ENCODE measurements at regions not wholly inside any gene's neighbourhood (a gene's known extent, or its start where the extent isn't known, plus 50 kb on each side); places are given as distances from the start of the nearest gene placed in this dataset.

DNA sequence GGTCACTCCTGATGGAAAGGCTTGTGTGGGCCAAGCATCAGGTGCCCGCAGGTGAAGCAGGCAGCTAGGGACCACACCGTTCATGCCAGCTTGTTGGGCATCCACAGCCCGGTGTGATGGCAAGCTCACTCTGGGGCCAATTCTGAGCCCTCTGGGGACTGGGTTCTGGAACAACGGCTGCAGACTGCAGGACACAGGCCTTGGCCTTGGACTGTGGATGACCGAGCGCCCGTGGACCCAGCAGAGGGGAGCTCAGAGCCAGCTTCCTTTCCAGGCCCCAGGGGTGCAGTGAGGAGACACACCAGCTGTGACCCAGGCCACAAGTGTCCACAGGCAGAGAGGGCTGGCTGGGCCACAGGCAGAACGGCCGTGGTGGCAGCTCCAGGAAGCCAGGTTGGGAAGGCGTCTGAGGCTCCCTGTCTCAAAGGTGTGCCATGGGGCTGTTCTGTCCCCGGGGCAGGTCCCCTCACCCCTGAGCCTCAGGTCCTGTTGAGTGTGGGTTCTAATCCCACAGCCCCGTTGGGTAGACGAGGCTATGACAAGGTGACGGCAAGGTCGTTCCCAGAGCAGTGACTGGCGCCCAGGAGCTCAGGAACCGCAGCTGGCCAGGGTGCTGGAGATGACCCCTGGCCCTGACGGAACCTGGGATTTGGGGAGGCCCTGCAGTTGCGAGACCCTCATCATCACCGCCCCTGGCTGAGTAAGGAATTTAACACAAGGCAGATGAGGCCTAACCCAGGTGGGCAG is 1079.4 kb downstream of the BRD1 start:
- no peak for ATAC-seq

DNA sequence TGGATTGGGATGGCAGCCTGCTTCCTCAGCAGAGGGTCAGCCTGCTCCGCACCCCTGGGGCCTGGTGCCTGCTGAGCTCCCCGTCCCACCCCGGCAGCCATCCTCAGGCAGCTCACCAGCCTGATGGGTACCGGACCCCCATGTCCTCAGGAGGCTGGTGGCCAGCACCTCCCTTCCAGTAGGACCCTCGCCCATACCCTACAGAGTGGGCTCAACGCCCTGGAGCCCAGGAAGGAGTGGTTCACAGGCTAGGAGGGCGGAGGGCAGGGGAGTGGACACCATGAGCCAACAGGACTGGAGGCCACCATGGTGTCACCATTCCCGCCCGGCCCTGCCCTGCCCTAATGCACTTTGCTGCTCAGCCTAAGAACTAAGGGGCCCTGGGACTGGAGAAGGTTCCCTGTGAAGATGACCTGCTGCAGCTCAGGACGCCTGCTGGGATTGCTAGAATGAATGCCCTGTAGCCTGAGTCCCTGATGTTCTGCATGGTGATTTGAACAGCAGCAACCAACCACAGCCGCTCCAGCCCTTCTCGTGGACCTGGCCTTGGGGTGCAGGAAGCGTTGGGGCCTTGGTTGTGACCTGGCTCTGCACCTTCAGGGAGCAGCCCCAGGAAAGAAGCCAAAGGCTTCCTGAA is 1080.8 kb downstream of the BRD1 start:
- ATAC-seq: no peak

DNA sequence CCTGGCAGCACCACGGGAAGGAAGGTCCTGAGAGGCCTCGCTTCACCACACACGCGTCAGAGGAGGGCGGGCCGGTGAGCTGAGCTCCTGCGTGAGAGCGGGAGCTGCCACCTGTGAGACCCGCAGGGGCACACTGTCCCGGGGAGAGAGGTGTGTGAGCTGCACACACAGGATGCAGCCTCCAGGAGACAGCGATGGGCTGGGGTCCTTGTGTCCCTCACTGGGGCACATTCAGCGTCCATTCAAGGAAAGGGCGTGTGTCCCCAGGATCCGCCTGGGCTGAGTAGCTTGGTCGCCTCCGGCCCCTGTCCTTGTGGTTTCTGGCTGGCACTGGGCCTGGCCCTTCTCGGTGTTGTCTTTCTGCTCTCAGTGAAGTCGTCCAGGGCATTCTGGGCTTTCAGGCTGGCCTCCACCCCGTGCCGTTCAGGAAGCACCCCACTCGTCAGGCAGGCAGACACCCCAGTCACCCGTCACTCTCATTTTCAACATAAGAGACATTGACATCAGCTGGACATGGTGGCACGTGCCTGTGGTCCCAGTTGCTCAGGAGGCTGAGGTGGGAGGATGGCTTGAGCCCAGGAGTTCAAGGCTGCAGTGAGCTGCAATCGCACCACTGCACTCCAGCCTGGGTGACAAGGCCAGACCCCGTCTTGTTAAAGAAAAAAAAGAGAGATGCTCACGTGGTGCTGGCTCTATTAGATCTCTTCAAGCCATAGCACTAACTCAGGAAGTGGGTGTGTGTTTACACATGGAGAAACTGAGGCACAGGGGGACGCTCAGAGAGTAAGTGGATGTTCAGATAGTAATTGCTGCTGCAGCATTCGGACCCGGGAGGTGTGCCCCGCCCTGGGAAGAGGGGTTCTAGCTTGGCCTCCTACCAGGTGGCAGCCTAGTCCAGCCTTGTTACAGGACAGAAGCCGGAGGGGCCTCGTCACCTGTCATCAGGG is 1081.6 kb downstream of the BRD1 start:
- no peak for ATAC-seq

DNA sequence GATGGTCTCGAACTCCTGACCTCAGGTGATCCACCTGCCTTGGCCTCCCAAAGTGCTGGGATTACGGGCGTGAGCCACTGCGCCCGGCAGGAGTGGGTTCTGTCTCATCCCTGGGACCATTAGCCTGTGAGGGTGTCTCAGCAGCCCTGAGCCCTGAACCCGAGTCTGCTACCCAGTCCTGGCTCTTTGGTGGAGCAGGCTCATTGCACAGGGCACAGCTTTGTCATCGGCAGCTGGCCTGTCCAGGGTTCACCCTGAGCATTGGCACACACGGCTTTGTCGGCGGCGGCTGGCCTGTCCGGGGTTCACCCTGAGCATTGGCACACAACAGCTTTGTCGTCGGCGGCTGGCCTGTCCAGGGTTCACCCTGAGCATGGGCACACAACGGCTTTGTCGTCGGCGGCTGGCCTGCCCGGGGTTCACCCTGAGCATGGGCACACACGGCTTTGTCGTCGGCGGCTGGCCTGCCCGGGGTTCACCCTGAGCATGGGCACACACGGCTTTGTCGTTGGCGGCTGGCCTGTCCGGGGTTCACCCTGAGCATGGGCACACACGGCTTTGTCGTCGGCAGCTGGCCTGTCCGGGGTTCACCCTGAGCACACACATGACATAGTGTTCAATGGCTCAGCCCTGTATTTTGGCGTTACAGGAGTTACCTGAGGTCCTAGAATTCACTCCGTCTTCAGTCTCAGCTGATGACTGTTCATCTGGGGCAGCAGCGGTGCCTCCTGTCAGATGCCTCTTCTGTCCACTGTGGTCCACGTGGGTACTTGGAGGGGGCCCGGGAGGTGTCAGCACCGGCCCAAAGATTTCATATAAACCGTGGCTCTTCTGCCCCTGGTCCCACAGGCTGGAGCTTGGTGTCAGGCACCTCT is 1082.5 kb downstream of the BRD1 start:
- no peak for ATAC-seq

DNA sequence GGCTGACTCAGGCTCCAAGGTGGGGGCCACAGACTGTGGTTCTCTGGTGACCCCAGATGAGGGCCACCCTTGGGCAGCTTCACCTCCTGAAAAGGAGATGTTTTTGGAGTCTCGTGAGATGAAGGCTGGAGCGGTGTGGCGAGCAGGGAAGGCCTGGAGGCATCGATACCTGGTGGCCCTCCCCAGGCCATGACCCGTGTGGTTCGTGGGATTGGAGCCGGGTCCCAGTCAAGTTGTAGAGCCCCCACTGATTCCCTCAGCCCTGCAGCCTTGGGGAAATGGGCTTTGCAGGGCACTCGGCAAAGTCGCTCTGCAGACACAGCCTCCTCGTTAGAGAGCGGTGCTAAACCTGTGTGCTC is 1083.4 kb downstream of the BRD1 start:
- ATAC-seq: no peak

DNA sequence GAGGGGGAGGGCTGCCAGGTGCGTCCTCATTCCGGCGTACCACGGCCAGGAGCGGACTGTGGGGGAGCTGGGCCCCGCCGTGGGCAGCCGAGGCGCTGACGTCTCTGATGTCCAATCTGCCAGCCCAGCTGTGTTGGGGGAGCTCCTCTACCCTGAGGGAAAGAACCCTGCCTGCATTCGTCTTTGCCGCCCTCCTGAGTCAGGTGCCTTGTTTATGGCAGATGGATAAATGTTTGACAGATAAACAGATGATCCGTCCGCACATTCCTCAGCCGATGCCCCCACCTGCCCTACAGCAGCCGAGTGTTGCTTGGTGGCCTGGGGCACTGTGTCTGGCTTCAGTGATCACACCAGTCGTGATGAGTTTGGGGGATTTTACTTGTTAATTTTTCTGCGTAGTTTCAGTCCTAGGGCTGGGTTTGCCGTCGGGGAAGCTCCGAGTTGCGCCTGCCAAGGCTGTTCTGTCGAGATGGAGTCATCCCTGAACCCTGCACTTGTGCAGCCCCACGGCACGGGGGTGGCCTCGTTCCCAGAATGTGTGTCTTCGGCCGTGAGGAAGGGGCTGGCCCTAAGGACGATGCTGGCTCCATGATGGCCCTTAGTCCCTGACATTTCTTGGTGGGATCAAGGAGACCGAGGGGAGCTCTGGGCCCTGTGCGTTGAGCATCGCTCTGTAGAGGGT is 1083.9 kb downstream of the BRD1 start:
- no peak for ATAC-seq

DNA sequence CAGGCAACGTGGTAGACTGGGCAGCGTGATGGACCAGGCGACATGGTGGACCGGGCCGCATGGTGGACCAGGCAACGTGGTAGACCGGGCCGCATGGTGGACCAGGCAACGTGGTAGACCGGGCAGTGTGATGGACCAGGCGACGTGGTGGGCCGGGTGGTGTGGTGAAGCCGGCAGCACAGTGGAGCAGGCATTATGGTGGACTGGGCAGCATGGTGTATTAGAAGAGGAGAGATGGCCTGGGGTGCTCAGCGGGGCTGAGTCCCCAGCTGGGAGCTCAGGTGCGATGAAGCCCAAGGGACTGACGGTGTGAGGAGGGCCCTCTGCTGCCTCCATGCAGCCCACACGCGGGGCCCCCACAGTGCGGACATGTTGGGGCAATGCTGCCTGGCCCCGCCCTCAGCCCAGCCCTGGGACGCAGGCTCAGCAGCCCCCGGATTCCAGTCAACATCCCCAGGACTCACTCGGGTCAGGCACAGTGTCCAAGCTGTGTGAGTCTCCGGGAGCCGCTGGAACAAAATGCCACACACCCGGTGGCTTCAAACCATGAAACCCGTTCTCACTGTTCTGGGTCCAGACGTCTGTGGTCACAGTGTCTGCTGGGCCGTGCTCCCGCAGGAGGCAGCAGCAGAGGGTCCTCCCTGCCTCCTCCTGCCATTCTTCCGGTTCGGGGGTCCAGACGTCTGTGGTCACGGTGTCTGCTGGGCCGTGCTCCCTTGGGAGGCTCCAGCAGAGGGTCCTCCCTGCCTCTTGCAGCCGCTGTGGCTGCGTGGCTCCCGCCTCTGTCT is 1084.9 kb downstream of the BRD1 start:
- no peak for ATAC-seq

DNA sequence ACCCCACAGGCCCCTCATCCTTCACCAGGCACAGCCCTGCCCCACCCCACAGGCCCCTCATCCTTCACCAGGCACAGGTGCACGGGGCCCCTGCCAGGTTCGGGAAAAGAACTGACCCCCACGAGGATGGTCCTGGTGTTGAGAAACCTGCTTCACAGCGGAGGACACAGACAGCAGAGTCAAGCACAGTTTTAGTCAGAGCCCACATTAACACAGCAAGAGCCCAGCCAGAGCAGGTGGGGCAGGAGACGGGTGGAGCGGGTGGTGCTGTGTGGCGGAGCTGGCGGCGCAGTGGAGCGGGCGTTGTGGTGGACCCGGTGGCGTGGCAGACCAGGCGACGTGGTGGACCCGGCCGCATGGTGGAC is 1085.5 kb downstream of the BRD1 start:
- ATAC-seq: no peak

DNA sequence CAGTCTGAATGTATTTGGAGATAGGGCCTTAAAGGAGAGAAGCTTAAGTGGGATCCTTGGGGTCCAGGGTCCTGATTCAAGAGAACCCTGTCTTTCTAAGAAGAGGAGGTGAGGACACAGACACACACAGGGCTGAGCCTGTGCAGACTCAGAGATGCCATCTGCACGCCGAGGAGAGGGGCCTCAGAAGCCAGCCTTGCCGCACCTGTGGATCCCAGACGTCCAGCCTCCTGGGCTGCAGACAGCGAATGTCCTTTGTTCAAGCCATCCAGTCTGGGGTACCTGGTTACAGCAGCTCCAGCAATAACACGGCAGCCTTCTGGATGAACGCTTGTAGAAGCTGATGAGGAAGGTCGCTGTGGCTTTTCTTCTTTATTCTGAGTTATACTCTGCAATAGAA is 1086.1 kb downstream of the BRD1 start:
- no peak for ATAC-seq

DNA sequence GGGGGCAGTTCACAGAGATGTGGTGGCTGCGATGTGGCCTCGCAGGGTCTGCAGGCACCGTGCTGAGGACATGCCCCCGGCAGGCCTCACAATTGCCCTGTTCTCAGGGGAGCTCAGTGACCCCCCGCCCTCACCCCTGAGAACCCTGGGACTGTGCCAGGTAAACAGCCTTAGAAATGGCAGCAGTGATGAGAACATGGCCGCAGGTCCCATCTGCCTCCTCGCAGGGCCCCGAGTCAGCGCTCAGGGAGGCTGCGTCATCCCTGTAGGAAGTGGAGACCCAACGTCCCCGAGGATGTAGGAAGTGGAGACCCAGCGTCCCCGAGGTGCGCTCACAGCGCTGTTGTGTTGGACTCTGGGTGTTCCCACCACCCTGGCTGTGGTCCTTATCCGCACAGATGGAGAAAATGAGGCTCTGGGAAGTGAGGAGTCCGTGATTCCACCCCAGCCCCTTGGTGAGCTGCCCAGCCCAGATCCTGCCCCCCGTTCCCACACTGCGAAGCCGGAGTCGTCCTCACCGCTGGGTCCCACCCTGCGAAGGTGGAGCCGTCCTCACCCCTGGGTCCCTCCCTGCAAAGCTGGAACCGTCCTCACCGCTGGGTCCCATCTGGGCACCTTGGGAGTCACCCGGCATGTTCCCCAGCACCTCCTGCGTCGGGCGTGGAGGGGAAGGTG is 1086.8 kb downstream of the BRD1 start:
- no peak for ATAC-seq

DNA sequence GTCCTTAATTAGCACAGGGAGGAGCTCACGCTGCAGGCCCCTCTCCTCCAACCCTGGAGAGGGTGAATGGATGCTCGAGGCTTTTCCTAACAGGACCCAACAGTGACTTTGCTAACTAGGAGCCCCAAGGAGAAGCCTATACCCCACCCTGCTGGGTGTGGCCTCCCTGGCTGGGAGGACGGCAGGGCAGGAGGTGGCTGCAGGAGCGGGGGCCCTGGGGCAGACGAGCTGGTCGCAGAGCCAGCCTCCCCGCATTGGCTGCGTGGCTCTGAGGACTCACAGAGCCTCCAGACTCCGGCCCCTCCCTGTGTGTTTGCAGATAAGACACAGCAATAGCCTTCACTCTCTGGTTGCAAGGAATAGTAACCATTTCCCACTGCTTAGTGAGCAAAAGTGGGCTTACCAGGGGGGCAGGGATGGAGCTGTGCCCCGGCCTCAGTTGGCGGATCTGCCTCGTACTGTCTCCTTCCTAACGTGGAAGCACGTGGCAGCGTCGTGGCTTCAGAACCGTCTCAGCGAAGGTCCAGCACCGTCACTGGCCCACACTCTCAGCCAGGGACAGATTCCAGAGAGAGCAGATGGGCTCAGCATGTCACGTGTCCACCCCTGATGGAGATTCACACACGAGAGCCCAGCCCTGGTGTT is 1087.5 kb downstream of the BRD1 start:
- no peak for ATAC-seq

DNA sequence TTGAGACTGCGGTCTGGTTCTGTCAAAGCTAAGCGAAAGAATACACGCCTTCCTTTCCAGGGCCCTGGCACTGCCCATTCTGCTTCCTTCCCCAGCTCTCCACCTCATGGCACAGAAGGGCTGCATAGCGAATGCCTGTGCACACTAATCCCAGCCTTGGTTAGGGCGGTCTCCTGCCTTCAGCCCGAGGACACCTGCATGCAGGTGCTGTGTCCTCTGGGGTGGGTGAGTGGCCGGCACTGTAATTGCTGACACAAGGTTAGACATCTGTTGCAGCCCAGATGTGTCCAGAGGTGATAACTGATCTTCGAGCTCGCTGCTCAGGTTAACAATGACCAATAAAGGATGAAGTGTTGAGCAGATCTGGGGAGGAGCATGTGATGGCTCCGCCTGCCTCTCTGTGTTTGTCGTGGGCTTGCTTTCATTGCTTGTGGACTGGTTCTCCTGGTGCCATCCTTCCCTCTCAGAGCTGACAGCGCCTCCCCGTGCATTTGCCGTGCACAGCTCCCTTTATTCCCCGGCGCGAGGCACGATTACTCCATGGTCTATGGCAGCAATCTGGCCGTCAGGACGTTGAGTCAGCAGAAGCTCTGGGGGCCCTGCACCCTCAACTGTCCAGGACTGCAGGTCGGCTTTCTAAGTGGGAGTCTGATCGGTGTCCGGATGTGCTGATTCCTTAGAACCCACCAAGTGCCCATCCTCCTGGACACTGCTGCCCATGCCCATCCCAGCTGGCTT is 1088.2 kb downstream of the BRD1 start:
- no peak for ATAC-seq

DNA sequence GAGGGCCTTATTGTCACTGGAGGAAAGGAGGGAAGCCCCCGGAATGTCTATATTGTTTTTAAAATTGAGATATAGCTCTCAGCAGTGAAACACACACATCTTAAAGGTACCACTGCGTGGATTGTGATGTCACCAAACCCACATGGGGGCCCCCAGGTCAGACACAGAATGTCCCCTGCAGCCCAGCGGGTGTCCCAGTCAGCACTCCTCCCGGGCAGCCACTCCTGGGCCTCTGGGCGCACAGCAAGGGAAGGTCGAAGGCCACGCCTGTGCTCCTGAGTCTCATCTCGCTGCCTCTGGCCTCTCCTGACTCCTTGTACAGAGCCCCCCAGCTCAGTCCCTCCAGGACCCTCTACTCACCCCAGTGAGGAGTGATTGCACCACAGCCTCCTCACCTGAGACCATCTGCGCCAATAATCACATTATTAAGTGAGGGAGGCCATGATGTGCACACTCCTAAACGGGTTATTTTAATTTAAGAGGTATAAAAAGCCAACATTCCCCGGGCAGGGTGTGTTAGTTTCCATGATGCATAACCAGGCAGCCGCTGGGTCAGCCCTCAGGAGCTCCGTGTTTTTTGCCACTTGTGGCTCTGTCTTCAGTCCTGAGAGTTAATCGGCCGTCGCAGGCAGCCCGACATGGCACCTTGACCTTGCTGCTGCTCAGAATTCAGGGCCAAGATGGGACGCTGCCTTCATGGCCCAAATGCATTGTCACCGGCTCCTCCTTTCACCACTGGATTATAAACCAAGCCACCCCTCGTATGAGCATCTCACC is 1089.3 kb downstream of the BRD1 start:
- ATAC-seq: no peak

DNA sequence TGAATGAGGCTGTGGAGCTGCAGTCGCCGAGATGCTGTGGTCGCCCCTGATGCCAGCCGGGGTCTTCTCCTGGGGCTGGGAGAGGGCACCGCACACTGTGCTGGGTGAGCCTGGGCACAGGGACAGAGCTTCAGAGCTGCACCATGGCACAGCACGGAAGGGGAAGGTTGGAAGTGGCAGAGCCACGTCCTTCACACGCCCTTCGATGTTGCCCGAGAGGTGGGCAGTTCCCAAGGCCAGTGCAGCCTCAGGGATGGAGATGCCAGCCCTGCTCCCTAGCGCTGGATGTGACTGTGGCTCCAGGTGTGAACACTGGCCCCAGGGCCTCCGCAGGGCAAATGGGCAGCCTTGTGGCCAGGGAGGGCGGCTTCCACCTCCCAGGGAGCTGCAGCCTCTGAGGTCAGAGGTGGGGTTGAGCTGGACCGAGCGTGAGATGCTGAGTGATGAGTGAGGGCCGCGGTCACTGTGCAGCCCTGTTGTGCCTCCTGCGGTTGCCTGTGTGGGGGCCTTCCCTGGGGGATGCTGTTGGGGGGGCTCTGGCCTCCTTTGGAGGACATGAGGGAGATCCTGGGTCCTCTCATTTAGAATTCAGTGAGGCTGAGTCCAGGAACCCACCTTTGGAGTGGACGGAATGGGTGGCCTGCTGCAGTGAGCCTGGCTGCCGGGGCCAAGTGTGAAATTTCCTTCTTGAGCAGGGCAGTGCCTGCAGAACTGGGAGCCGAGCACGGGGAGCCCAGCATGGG is 1090.0 kb downstream of the BRD1 start:
- no peak for ATAC-seq

DNA sequence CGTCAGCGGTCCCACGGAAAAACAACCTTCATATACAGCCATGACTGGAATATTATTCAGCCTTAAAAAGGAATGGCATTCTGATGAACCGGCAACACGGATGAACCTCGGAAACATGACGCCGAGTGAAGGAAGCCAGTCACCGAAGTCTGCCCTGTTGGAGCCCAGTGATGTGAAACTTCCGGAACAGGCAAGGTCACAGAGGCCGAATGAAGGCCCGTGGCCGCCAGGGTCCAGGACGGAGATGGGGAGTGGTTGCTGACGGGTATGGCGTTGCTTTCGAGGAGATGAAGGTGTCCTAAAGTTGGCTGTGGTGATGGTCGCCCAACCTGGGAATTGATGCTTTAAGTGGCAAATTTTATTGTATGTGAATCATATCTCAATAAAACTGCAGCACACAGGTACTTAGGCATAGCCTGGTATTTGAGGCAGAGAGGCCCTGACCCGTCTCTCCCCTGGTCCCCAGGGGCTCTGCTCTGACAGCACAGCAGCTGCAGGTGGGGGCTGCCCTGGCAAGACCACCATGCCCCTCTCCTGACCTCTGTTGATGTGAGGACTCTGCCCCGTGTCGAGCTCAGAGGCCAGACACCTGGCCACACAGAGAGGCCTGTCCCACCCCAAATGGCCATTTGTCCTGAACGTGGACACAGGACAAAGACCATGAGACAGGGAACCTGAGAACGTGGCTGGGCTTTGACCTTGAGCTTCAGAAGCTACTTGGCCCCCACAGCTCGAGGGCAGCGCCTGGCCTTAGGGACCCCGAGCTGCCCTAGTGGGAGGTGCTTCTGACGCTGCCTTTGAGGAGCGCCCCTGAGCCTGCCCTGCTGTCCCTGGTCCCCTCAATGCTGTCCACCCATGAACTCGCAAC is 1090.8 kb downstream of the BRD1 start:
- no peak for ATAC-seq

DNA sequence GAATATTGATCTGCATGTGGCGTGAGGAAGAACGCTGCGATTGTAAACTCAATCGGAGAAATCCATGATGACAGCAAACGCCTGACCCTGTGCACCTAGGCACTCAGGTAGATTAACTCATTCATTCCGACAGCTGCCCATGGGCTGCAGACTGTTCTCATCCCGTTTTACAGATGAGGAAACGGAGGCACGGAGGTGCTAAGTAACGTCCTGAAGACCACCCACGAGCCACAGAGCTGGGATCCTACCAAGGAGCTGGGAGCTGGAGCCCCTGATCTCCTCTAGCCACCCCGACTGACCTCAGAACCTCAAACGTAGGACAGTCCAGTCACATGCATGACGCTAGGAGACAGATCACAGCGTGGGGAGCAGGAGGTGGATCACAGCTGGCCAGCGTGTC is 1092.7 kb downstream of the BRD1 start:
- no peak for ATAC-seq

DNA sequence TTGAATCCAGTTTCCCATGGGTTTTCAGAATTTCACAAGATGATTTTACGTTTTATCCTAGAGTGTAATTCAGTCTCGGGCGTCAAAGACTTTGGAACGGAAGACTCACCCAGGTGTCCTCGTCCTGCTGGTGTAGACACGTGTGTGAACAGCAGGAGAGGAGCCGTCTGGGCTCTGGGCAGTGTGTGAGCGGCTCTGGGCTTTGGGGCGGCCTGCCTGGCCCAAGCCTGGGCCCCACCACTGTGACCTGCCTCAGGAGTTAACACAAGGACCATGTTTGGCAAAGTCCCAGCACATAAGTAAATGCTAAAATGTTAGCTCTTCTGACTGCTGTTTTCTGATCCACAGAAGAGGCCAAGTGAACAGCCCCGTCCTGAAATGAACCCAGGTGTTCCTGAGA is 1093.3 kb downstream of the BRD1 start:
- no peak for ATAC-seq

Measured in activated CD4-positive, CD25-positive, alpha-beta regulatory T cell treated with anti-CD3 and anti-CD28 coated beads, Interleukin-2, amount 50 U/mL, for 24 hours (primary cell).